Spleen (tissue), 7 donors: ENCODE measurements at regions not wholly inside any gene's neighbourhood (a gene's known extent, or its start where the extent isn't known, plus 50 kb on each side); places are given as distances from the start of the nearest gene placed in this dataset.

Experiments
- CTCF ChIP-seq, 11 experiments: fragments of 200-600 bp in 7 of 11; fragments of 450-650 bp in 4 of 11; sonication (generic) in 4 of 11; IDR thresholded peaks in 8 of 11; conservative IDR thresholded peaks in 3 of 11; 1 replicate in 7 of 11; 2 replicates in 4 of 11; pipeline versions ENCODE4 v1.4.0 to v1.8.0; 2016 to 2021; ENCODE audit warnings: antibody characterized with exemption in 11 of 11, inconsistent platforms in 4 of 11, mild to moderate bottlenecking in 1 of 11
- POLR2A ChIP-seq, 3 donors: fragments of 450-650 bp; IDR thresholded peaks; one replicate each; pipeline ENCODE4 v1.5.1; 2017; ENCODE audit warnings: antibody characterized with exemption in 3 of 3, mild to moderate bottlenecking in 1 of 3
- donor health status: DM: no; HTN: no; CAD: no; lungs with moderate emphysema.
- donor health status: DM: no; HTN: no; CAD: no.
- donor health status: DM: no; HTN: no; CAD: no.

GRCh38 chr14:28603606-28604005 lies 163.0 kb upstream of the FOXG1 start:
- TF ChIP-seq CTCF (IDR thresholded peaks at IDR 0.05 in 8 of 11, conservative IDR thresholded peaks at IDR 0.05 in 3 of 11) (no peak), POLR2A (IDR thresholded peaks at IDR 0.05) (no peak)
